EL (cell line): ENCODE measurements at regions not wholly inside any gene's neighbourhood (a gene's known extent, or its start where the extent isn't known, plus 50 kb on each side); places are given as distances from the start of the nearest gene placed in this dataset.

Experiments
- DNase-seq: peaks from one replicate; pipeline ENCODE4 v3.0.0-alpha.2; 2016

DNA sequence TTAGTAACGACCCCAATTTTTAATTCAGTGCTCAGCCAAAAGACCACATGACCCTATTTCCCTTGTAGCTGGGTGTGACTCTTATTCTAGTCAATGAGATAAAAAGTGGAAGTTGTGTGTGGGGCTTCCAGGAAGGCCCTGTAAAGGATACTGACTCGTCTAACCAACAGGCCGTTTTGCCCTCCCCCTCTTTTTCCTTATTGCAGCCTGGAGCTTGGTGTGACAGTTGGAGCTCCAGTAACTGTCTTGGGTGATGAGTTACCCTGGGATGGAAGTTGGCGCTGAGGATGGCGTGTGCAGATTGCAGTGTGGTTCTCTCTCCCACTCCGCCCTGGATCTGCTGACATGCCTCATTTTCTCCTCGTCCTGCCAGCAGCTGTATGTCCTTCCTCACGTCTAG is 209.3 kb upstream of the PROK2 start:
- no peak for DNase-seq

DNA sequence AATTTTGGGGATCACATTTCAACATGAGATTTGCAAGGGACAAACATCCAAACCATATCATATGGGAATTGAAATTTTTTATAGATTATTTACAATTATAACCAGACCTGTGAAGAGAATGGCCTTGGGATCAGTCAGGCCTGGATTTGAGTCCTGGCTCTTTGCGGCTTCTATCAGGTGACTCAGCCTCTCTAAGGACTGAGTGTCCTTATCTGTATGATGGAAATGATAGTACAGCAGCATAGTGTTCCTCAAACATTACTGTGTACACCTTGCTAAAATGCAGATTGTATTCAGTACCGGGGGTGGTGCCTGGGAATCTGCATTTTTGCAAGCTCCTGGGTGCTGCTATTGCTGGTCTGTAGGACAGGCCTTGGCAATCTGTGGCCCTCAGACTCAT is 206.7 kb upstream of the PROK2 start:
- DNase-seq, result no peak

DNA sequence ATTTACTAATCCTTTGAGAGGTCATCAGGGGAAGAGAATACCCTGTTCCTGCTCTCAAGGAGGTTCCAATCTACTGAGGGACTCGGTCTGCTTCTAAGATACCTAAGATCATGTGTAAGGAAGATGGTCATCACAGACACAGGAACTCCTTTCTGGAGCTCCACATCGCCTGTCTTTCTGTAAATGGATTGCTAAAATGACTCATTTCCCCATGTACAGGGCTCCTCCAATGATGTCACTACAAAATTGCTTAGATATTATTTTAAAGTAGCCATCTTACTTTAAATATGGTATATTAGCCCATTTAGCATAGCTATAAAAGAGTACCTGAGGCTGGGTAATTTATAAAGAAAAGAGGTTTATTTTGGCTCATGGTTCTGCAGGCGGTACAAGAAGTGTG is 206.1 kb upstream of the PROK2 start:
- no peak for DNase-seq

DNA sequence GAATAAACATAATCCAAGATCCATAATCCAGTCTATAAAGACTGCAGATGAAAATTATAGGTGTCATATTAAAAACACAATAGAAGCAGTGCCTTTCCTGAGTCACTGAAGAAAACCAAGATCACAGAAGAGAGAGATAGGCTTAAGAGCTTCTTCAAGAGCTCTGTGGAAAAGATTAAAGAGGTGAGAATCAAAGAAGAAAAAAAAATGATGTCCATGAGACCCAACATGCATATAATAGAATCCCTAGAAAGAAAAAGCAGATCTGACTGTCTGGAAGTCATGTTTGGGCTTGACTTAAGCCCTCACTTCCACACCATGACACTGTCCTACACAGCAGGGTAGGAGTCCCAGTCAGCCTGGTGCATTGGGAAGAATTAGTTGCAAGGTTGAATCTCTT is 205.6 kb upstream of the PROK2 start:
- no peak for DNase-seq

DNA sequence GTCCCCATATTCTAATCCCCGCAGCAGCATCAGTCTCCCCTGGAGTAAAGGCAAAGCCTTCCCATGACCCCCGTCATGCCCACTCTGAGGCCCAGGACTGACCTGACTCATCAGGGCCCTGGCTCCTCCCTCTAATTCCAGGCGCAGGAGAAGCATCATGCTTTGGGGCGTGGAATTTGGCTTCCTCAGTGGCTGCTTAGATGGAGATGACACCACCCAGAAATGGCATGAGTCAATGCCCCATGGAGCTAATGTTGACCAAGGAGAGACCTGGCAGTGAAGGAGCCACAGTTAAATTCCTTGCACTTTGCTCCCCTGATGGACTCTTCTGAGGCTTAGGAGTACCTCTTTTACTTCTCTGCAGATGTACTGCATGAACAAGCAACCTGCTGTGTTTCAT is 204.2 kb upstream of the PROK2 start:
- peak; percentile 88 for DNase-seq

DNA sequence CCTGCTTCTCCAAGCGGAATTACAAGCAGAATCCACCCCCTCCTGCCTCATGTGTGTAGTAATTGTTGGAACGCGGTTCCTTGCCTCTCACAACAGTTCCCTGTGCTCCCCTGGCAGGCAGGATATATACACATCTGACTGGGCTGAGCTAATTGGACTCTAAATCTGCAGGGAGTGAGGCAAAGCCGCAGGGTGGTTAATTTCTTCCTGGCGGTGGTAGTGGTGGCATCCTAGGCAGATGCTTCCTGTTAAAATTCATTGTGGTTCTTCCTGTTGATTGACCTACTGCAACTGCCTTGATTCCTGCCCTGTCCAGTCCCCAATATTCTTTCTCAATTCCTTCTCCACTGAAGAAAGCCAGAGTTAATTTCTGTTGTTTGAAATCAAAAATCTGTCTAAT is 202.9 kb upstream of the PROK2 start:
- DNase-seq, result peak; percentile 29

DNA sequence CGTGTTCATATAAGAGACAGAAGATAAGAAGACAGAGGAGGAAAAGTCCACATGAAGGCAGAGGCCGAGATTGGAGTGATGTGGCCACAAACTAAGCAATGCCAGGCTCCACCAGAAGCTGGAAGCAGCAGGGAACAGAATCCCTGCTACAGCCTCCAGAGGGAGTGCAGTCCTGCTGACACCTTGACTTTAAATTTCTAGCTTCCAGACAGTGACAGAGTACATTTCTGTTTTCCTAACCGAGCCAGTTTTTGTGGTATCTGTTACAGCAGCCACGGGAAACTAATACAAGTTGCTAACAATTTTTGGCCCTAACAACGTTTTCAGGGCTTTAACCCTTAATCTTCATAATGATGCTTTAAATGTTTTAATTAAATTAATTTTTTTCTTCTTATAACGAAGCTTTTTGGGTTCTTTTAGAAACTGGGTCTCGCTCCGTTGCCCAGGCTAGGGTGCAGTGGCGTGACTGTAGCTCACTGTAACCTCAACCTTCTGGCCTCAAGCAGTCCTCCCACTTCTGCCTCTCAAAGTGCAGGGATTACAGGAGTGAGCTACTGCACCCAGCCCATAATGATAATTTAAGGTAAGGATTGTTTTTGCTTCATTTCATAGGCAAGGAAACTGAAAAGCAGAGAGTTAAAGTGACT is 202.3 kb upstream of the PROK2 start:
- DNase-seq, result no peak

DNA sequence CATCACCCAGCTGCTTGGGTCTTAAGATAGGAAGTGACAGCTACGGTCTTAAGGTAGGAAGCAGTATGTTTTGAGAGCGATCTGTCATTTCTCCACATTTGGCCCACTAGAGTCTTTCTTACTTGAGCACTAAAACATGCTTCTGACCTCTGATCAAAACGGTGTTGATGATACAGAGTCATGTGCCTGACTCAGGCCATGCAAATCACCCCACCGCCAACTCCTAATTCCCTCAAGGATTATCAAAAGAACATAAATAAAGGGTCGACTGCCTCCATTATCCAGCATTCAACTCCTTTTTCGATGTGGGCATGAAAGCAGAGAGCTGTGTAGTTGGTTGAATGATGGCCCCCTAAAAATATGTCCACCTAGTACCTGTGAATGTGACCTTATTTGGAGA is 201.7 kb upstream of the PROK2 start:
- DNase-seq, result no peak

DNA sequence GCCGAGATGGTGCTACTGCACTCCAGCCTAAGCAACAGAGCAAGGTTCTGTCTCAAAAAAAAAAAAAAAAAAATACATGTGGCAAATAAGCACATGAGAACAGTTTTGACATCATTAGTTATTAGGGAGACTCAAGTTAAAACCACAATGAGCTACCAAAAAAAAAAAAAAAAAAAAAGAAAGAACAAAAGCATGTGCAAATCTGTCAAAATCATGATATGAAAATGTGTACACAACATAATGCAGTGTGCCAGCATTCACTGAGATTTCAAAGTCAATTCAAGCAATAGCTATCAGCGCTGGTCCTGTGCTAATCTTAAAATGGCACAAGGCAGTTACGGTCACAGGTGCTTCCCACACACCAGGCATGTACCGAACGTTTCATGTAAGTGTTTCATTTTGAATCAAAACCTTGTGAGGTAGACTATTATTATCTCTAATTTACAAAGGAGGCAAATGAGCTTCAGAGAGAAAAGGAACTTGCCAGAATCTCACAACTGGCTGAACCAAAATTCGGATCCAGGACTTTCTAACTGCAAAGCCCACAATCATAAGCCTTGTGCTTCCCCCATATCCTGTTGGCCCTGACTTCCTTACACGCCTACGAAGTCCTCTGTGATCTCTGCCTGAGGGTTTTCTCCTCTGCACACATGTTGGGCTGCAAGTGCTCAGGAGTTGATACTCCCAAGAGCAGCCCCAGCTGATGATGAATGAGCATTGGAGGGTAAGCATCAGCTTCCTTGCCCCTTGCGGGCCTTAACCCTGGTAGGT is 200.1 kb upstream of the PROK2 start:
- no peak for DNase-seq

DNA sequence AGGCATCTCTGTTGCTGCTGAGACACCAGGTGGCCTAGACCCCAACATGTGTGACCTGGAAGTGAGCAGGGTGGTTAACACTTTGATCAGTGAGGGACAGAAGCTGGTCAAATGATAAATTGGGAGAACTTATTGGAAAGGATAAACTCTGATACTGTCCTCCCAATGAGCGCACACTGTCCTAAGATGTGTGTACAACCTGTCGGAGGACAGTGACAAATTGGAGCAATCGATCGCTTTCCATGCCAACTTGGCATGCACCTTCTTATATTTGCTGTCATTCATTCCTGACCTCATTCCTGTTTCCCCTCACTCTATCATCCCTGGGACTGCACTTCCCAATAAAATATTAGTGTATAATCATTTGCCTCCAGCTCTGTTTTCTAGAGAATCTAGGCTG is 198.7 kb upstream of the PROK2 start:
- DNase-seq, result no peak

DNA sequence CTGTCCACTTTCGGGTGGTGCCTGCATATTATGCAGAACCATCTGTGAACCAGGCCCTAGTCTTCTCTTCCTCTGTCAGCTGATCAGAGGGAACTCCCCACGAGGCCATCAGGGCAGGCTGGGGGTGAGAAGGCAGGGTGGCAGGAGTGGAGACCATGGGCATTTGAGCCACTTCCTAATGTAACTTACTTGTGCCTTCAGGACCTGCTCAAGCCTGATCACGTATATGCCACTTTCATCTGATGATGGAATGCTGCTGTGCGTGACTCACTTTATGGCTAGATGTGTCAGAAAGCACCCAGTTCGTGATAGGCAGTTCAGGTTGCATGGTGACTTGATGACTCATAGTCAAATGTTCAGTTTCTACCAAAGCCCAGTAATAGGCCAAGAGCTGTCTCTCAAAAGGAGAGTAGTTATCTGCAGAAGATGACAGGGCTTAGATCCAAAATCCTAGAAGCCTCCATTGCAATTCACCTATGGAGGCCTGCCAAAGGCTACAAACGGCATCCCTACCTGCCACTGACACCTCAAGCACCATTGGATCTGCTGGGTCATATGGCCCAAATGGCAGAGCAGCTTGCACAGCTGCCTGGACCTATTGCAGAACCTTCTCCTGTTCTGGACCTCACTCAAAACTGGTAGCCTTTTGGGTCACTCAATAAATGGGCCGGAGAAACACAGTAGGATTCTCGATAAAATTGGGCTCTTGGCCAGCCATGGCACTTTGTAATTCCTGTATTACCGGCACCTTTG is 197.7 kb upstream of the PROK2 start:
- DNase-seq, result peak; percentile 93

DNA sequence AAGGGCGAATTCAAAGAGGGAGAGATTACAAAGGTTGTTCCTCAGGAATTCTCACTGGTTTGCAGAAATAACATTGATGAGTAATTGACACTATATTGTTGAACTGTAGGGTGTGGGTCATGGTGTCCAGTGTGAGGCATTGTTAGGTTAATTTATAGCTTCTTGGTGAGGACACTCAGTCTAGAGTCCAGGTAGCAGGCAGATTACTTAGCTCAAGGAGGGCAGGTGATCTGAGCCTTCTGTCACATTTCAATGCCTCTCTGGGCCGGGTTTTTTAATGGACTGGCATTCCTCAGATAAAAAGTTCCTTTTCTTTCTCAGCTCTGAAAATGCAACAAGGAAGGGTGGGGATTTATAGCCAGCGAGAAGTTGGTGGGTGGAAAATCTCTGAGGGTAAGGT is 194.2 kb upstream of the PROK2 start:
- no peak for DNase-seq

DNA sequence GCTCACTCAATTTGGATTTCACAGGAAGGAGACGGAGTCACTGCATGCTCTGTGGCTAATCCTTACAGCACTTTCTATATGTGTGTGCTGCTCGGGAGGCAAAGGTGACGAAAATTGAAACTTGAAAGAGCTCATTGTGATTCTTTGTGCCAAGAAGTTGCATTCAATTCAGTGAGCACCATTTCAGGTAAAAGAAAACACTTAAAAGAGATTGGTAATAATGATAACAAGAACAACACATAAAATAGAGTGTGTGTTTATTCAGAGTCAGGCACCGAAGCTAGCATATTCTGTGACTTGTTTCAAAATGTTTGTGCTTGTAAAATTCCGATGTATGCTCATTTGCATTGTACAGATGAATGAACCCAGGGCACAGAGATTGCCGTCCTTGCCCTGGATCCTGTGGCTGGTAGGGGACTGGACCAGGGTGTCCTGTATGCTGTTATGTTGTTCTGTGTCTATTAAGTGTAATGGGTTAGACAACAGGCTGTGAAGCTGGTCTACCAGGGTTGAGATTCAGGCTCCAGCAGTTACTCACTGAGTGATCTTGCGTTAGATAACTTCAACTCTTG is 193.3 kb upstream of the PROK2 start:
- DNase-seq, result no peak

DNA sequence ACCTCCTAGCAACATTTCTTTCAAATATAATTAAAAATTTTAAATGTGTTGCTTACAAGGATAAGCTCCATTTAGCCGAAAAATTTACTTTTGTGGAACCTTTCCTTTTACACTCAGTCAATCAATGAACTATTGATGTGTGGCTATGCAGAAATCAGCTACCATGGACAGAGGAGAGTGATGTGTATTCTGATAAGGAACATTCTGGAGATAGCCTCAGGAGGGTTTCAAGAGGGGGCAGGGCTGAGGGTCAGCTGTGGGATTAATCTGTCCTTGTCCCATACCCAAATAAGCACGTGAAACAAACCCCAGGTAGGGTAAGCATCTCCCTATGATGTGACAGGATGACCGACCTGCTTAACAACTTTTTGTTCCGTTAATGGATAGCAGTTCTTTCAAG is 192.6 kb upstream of the PROK2 start:
- no peak for DNase-seq

DNA sequence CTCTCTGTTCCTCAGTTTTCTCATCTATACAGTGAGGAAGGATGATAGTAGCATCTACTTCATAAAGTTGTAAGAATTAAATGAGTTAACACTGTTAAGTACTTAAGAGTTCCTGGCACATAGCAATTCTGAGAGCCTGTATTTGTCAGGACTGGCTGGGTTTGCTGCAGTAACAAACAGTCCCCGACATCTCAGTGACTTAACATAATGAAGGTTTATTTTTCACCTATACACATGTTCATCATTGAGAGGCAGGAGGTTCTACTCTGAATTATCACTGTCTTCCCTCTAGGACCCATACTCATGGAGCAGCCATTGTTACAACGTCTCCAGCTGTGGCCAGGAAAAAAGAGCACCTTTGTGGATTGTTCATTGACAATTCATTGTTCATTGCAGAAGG is 190.6 kb upstream of the PROK2 start:
- DNase-seq, result no peak

DNA sequence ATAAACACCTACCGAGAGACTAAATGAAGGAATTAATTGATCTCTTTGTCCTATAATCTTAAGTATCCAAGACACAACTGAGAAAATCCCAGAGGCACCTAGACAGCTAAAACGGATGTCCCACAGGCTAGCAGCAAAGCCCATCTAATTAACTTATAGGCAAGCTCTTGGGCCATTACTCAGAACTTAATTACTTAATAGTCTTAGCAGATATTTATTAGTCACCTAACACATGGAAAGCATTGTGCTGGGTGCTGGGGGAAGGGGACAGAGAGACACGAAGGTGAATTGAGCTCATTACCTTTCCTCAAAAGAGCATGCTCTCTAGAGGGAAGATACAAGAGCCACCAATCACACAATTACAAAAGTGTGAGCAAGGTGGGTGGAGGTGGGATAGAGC is 189.8 kb upstream of the PROK2 start:
- DNase-seq, result no peak

DNA sequence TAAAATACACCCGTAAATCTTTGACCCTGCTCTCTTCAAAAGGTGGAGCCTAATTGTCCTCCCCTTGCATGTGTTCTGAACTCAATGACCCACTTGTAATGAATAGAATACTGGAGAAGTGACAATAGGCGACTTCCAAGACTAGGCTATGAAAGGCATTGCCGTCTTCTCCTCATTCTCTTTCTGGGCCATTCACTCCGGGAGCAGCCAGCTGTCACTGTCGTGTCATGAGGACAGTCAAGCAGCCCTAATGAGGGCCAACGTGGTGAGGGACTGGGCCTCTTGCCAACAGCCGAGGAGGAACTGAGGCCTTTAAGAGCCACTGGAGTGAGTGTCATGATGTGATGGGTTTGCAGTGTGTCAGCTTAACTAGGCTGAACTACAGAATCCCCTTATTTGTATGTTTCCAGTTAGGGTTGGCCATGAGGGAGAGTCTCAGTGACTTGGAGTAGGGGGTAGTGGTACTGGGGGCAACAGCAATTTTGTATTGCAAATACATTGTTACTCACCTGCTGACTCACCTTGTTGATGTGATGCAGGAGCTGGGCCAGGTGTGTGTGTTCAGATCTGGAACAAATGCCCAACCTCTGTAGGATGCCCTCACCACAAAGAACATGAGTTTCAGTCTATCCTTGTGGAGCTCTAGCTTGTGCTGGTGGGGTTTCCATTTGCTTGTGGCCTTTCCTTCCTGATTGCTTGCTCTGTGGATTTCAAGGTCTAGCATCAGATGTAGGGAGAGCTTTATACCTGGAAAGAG is 188.5 kb upstream of the PROK2 start:
- DNase-seq, result no peak

DNA sequence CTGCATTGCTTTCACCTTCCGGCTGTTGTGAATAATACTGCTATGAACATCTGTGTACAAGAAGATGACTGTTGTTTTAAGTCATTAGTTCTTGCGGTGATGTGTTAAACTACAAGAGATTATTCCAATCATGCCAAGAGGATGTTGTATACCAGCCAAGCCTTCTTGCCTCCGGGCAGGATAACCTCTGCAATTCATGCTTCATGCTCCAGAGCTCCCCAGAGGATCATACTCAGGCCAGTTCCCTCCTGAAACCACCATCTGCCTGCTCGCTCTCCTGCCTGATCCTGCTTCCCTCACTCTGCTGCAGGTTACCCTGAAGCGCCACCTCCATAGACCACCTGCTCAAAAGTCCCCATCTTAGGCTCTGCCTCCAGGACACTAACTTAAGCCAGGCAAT is 187.1 kb upstream of the PROK2 start:
- DNase-seq, result peak; percentile 58

DNA sequence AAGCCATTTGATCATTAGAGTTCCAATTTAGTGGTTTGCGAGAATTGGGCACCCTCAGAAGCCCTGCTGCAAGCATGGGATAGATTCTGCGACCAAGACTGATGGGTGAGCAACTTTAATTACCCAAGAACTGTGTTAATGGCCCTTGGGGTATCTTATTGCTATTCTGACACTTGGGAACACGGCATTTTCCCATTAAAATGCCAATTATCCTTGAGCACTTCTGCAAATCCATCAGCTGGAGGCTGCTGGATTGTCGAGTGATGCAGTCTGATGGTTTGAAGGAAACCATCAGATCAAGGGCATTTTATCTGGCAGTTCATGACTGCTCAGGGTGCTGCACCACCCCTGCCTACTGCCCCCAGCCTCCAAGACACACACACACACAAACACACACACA is 183.6 kb upstream of the PROK2 start:
- no peak for DNase-seq

DNA sequence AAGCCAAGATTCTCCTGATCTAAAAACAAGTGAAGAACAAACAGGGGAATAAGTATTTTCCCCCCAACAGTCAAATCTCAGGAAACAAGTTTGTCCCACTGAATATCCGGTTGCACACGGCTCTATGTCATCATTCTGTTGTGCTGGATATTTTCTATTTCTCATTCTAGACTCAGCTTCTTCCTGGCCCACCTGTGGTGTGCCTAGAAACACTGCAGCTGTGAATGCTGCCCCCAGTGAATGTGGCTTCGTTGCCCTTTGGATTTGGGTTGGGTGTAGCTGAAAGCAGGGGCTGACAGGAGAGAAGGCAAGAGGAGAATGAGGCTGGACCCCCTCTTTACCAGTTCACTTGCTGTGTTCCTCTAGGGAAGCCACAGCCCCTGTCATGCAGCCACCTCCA is 181.2 kb upstream of the PROK2 start:
- DNase-seq, result no peak

DNA sequence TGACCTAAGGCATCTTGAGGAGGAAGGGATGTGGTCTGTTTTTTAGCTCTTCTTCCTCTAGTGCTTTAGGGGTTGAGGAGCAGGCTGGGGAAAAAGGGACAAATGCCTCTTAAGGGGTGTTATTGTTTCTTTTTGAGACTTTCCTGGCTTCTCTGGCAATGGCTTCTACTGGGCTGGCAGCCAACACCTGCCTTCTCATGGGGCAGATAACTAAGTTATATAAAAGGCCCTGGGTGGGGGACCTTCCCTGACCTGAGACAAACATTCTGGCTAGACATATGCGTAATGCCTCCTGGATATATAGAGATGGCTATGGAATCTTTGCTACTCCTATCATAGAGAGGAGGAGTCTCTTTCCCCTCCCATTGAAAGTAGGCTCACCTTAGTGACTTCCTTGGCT is 179.2 kb upstream of the PROK2 start:
- DNase-seq, result no peak

DNA sequence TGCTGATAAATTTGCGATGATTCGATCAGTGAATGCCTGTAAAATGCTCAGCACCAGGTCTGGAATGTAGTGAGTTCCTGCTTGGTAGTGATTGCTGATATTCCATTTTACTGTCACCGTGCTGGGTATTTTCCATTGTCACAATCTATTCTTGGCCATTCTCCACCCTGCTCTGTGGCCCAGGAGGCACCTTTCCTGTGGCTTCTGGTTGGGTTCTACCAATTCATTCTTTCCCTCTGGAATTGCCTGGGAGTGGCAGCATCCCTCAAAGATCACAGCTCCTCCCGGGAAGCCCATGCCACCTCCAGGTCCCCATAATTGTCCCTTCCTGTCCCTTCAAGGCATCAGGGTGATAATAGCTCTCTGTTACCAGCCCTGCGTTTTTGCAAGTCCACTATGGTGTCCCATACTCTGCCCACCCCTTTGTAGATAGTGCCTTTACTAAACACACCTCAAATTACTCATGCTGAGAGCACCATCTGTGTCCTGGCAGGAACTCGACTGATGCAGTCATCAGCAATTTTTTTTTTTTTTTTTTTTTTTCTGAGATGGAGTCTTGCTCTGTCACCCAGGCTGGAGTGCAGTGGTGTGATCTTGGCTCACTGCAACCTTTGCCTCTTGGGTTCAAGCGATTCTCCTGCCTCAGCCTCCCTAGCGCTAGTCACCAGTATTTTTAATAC is 177.8 kb upstream of the PROK2 start:
- peak; percentile 11 for DNase-seq

DNA sequence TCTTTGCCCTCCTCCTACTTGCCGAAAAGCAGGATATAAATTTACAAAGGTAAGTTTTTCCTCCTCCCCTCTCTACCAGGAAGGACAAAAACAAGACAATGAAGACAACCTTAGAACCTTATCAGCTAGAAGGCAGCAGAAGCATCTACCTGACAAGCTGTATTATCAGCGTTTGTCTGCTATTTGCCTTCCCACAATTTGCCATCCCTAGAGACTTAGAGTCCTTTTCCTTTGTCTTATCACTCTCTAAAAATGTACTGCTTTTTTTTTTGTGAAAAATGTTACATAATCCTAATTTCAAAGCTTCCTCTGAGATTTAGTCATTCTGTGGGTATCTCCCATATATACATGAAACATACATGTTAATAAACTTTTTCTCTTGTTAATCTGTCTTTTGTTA is 176.9 kb upstream of the PROK2 start:
- no peak for DNase-seq
